Sciatic nerve (tissue), 1 donor: ENCODE measurements at regions not wholly inside any gene's neighbourhood (a gene's known extent, or its start where the extent isn't known, plus 50 kb on each side); places are given as distances from the start of the nearest gene placed in this dataset. TPM values are rescaled to one million over a fixed set of nuclear protein-coding genes. Genes with fewer than 3 reads are reported as not detected.

Experiments
- microRNA-seq: library from miRNA; unstranded; fragments of <30 nt; microRNA quantifications from one replicate; pipeline ENCODE4 v1.2.0, GENCODE V29; 2020
- donor health status: DM: no; HTN: no; CAD: no.

Small RNAs in the stretch of these regions (microRNA-seq; reads per million reads assigned to microRNA genes)
- not detected for gene MIR552
